ENCODE measurements at regions not wholly inside any gene's neighbourhood (a gene's known extent, or its start where the extent isn't known, plus 50 kb on each side); places are given as distances from the start of the nearest gene placed in this dataset.

GRCh38 chr10:80938903-80939302, 401.2 kb downstream of the SH2D4B start:
- no peak for ATAC-seq (ENCODE audit: insufficient read depth, low read depth)
- no peaks in the 10 kb centered on the region for H3K79me2 ChIP-seq (ENCODE audit: insufficient read depth, low read length)
- H3K9me3 ChIP-seq (ENCODE audit: insufficient read depth, low read length, severe bottlenecking) = no peaks in the 10 kb centered on the region
- H3K4me3 ChIP-seq (ENCODE audit: low read depth in 1 of 2, low read length in 2 of 2) = no peak overlapping the region
- H3K4me2 ChIP-seq (ENCODE audit: insufficient read depth, low read length) = no peak overlapping the region
- H4K20me1 ChIP-seq (ENCODE audit: insufficient read depth, low read length) = no peaks in the 10 kb centered on the region
- H3K27me3 ChIP-seq (ENCODE audit: insufficient read depth, low read length, poor library complexity) = no peaks in the 10 kb centered on the region
- H2AFZ ChIP-seq (ENCODE audit: low read depth, low read length) = no peak overlapping the region
- H3K27ac ChIP-seq (ENCODE audit: low read length) = no peak overlapping the region
- no peak for TF ChIP-seq CTCF (IDR thresholded peaks at IDR 0.05; ENCODE audit: borderline replicate concordance, extremely low read depth, low read length, poor library complexity, severe bottlenecking)
- no peak for DNase-seq
- H3K4me1 ChIP-seq (ENCODE audit: insufficient read depth, low read length) = no peaks in the 10 kb centered on the region
- no peaks in the 10 kb centered on the region for H3K36me3 ChIP-seq (ENCODE audit: insufficient read depth, low read length)
- H3K9ac ChIP-seq (ENCODE audit: low read depth, low read length) = no peak overlapping the region

GRCh38 chr10:80945264-80945880, 407.7 kb downstream of the SH2D4B start:
- no peaks in the 10 kb centered on the region for H3K4me1 ChIP-seq (ENCODE audit: insufficient read depth, low read length)
- H4K20me1 ChIP-seq (ENCODE audit: insufficient read depth, low read length) = no peaks in the 10 kb centered on the region
- DNase-seq = no peak
- TF ChIP-seq CTCF (IDR thresholded peaks at IDR 0.05; ENCODE audit: borderline replicate concordance, extremely low read depth, low read length, poor library complexity, severe bottlenecking) (no peak), EZH2 (IDR thresholded peaks at IDR 0.05; ENCODE audit: borderline replicate concordance, low read depth, low read length, severe bottlenecking) (no peak)
- H3K4me2 ChIP-seq (ENCODE audit: insufficient read depth, low read length) = no peak overlapping the region
- H3K4me3 ChIP-seq (ENCODE audit: low read depth in 1 of 2, low read length in 2 of 2) = no peak overlapping the region
- no peak for ATAC-seq (ENCODE audit: insufficient read depth, low read depth)
- H3K27me3 ChIP-seq (ENCODE audit: insufficient read depth, low read length, poor library complexity) = no peaks in the 10 kb centered on the region
- H2AFZ ChIP-seq (ENCODE audit: low read depth, low read length) = no peak overlapping the region
- H3K9me3 ChIP-seq (ENCODE audit: insufficient read depth, low read length, severe bottlenecking) = no peaks in the 10 kb centered on the region
- no peaks in the 10 kb centered on the region for H3K79me2 ChIP-seq (ENCODE audit: insufficient read depth, low read length)
- H3K9ac ChIP-seq (ENCODE audit: low read depth, low read length) = no peak overlapping the region
- no peaks in the 10 kb centered on the region for H3K36me3 ChIP-seq (ENCODE audit: insufficient read depth, low read length)
- H3K27ac ChIP-seq (ENCODE audit: low read length) = no peak overlapping the region

DNA sequence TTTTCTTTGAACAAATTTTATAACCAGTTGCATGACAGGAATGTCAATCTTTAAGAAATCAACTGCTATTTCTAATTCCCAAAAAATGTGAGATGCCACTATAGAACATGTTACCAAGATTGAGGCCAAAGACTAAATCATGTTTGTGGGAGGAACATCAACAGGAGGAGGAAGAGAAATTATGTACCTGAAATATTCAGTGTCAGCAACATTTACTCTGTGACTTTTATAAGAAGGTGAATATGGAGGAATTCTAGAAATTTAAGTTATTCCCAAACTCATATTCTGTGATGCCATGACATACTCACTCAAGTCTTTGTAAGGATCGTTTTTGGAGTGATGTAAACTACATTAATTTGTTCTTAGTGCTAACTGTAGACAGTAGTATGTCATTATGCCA, 408.4 kb downstream of the SH2D4B start:
- no peak overlapping the region for H3K4me3 ChIP-seq (ENCODE audit: low read depth in 1 of 2, low read length in 2 of 2)
- TF ChIP-seq CTCF (IDR thresholded peaks at IDR 0.05; ENCODE audit: borderline replicate concordance, extremely low read depth, low read length, poor library complexity, severe bottlenecking) (no peak), EZH2 (IDR thresholded peaks at IDR 0.05; ENCODE audit: borderline replicate concordance, low read depth, low read length, severe bottlenecking) (no peak)
- no peaks in the 10 kb centered on the region for H4K20me1 ChIP-seq (ENCODE audit: insufficient read depth, low read length)
- no peak for DNase-seq
- no peaks in the 10 kb centered on the region for H3K36me3 ChIP-seq (ENCODE audit: insufficient read depth, low read length)
- H2AFZ ChIP-seq (ENCODE audit: low read depth, low read length) = no peak overlapping the region
- no peaks in the 10 kb centered on the region for H3K79me2 ChIP-seq (ENCODE audit: insufficient read depth, low read length)
- H3K4me1 ChIP-seq (ENCODE audit: insufficient read depth, low read length) = no peaks in the 10 kb centered on the region
- no peak for ATAC-seq (ENCODE audit: insufficient read depth, low read depth)
- no peaks in the 10 kb centered on the region for H3K9me3 ChIP-seq (ENCODE audit: insufficient read depth, low read length, severe bottlenecking)
- no peak overlapping the region for H3K27ac ChIP-seq (ENCODE audit: low read length)
- H3K4me2 ChIP-seq (ENCODE audit: insufficient read depth, low read length) = no peak overlapping the region
- H3K27me3 ChIP-seq (ENCODE audit: insufficient read depth, low read length, poor library complexity) = no peaks in the 10 kb centered on the region
- H3K9ac ChIP-seq (ENCODE audit: low read depth, low read length) = no peak overlapping the region
